Germinal center (tissue), 1 donor: ENCODE measurements at regions not wholly inside any gene's neighbourhood (a gene's known extent, or its start where the extent isn't known, plus 50 kb on each side); places are given as distances from the start of the nearest gene placed in this dataset.
"Not testable (repeated sequence)": the region's sequence is repeated elsewhere in the genome, so short reads cannot be mapped to it uniquely, and the experiment has no call there.

Experiments
- DNase-seq: peaks from one replicate; pipeline ENCODE4 v3.0.0; 2012; ENCODE audit warnings: mixed read lengths, low spot score

- DNase-seq = no peak
Measured at GRCh38 chr5:155116456-155117251, 103.1 kb downstream of the KIF4B start.

DNA sequence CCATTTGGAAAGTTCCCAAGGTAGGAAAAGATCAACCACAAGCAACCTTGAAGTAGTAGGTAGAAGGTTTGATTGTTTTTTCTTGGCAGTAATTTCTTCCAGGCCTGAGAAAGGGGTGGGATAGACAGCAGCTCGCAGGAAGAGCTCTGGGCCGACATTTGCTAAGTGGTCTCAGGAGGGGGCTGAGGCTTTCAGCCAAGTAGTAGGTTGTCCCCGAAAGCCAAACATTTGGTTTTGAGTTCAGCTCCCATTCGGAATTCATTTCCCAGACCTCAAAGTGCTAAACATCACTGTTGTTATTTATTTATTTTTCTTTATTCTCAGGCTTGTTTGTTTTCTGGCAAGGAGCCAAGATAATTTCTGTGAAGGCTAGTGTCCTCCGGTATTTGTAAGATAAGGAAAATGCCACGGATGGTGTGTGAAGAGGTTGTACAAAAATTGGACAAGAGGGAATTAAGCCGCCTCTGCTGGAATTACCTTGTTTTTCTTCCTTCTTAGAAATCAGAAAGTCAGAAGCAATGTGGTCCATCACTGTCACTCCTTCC is 112.1 kb downstream of the KIF4B start:
- no peak for DNase-seq

GRCh38 chr5:155126573-155126972 is 113.0 kb downstream of the KIF4B start:
- no peak for DNase-seq

DNA sequence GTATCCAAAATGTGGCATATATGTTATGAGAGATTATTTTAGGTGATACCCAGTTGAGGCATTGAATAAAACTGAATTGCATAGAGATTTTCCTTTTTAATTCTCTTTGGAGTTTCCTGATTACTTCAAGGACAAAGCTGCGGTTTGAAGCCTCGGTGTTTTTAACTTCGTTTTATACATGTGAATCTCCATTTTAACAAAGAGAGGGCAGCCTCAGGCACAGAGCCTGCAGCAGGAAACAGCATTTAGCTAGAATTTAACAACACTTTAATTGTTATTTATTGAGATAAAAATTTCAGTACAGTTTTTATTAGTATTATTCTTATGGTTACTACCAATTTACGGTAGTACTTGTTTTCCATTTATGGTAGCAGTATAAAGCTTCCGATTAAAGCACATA is 114.0 kb downstream of the KIF4B start:
- no peak for DNase-seq

GRCh38 chr5:155128786-155129512 is 115.4 kb downstream of the KIF4B start:
- DNase-seq = no peak

DNA sequence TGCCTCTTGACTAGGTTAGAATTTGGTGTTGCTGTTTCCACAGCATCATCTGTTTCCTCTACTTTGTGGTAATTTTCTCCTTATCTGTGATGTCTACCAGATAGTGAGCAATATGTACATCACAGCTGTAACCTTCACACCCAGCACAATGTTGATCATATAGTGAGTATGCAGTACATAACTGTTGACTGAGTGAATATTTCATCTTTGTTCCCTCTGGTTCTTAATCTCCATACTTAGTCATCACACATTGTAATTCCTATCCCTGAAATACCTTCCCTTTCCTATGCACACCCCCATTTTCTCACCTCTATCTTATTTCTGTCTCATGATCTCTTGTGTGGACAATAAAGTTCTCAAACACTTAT is 115.9 kb downstream of the KIF4B start:
- no peak for DNase-seq

- DNase-seq = no peak
Measured at GRCh38 chr5:155134130-155134529, 120.6 kb downstream of the KIF4B start.

DNA sequence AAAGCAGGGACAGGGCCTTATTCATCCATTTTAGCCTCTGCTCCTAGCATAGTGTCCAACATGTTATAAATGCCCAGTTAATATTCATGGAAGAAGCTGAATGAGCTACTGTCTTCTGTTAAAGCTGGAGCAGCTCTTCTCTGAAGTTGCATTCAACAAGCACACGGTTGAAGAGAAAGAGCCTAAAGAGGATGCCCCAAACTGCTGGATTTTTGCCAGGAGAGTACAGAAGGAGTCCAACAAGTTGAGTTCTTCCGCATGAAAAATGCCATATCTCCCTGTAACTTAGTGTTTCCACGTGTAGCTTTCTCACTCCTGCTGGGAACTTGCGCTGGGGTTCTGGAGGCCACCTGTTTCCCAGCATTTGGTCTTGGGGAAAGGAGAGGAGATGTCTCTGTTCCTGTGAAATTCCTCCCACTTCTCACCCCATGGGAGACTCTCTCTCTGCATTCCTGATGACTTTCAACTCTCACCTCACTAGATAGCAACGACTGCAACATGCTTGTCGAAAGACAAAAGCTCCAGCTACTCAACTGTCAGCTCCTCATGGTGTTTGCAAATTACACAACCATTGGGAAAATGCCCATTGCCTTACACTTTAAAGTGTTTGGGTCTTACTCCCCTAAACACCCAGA is 122.8 kb downstream of the KIF4B start:
- no peak for DNase-seq

DNA sequence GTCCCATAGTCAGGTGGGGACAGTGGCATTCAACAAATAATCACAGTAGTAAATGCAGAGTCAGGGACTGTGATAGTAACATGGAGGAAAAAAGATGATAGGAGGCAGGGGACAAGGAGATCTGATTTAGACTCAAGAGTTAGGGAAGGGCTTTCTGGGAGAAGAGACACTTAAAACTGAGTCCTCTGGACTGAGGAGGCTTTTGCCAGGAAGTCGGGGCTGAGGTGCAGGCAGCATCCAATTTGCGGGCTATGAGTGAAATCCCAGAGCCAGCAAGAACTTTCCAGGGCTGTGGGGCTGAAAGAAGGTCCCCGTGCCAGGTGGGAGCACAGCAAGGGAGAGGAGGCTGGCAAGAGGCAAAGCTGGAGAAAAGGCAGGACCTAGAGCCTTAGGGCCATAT is 124.1 kb downstream of the KIF4B start:
- no peak for DNase-seq

- DNase-seq = no peak
Measured at GRCh38 chr5:155140646-155141045, 127.1 kb downstream of the KIF4B start.

GRCh38 chr5:155144956-155145355 is 131.4 kb downstream of the KIF4B start:
- no peak for DNase-seq

DNA sequence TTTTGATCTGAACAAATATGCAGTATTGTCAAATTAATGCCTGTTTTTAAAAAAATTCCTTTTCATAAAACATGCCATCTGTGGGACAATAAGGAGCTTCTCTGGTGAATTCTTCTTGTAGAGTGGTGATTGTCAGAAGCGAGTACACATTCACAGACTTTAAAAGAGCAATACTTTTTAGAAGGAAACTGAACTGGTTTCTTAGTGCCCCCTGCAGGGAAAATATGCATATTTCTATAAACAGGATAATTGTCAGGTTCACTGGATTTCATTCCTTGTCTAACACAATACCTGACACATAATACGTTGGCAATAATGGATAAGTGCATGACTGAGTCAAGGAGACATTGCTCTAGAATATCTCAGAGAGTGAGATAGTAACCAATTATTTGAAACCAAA is 133.7 kb downstream of the KIF4B start:
- DNase-seq = no peak

- no peak for DNase-seq
Measured at GRCh38 chr5:155148694-155149093, 135.1 kb downstream of the KIF4B start.

- no peak for DNase-seq
Measured at GRCh38 chr5:155150012-155150411, 136.5 kb downstream of the KIF4B start.

- no peak for DNase-seq
Measured at GRCh38 chr5:155154973-155155372, 141.4 kb downstream of the KIF4B start.

GRCh38 chr5:155163084-155163483 is 149.5 kb downstream of the KIF4B start:
- DNase-seq = not testable (repeated sequence)

DNA sequence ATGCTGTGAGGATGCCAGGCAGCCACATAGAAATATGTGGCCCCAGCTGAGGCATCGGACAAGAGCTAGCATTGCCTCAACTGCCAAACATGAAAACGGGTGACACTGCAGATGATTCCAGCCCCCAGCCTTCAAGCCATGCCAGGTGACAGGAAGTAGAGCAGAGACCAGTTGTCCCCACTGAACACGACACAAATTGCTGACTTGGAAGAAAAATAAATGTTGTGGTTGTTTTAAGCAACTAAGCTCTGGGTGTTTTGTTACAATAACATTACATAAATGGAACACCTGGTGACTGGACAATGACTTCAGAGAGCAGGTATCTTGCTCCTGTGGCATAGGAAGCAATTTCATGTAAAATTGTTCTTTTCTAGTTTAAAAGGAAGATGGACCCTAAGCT is 154.2 kb downstream of the KIF4B start:
- no peak for DNase-seq

GRCh38 chr5:155181542-155181941 is 168.0 kb downstream of the KIF4B start:
- no peak for DNase-seq

DNA sequence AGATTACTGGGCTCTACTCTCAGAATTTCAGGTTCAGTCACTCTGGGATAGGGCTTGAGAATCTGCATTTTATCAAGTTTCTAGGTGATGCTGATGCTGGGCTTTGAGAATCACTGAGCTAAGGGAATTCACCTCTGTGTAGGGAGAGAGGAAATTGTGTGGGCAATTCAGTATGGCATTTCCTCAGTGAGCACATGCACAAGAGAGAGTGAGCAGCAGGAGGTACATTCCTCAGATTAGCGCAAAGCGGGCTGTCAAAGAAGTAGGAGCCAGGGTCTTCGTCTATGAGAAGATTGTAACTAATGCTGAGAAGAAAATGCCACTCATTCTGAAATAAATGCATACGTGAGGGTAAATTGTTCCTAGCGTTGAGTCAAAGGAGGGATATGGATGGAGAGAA is 175.9 kb downstream of the KIF4B start:
- DNase-seq = no peak

- DNase-seq = no peak
Measured at GRCh38 chr5:155189981-155190380, 176.4 kb downstream of the KIF4B start.

- DNase-seq = no peak
Measured at GRCh38 chr5:155193029-155193428, 179.5 kb downstream of the KIF4B start.

- no peak for DNase-seq
Measured at GRCh38 chr5:155193483-155194107, 180.0 kb downstream of the KIF4B start.
